Activated T-cell treated with anti-CD3 and anti-CD28 coated beads, Interleukin-2, amount 50 U/mL, for 4 hours (primary cell): ENCODE measurements at regions not wholly inside any gene's neighbourhood (a gene's known extent, or its start where the extent isn't known, plus 50 kb on each side); places are given as distances from the start of the nearest gene placed in this dataset.

ENCODE experiments used
- ATAC-seq, 2 donors: fragments of 200-7000 bp; cut with Tn5 transposase; one replicate each; pipeline ENCODE4 v1.10.0; 2021
- DNase-seq: peaks from one replicate; pipeline ENCODE4 v3.0.0-alpha.2; 2020
- H3K27me3 Mint-ChIP-seq: one replicate; pipeline ENCODE4 v1.8.0; 2021; ENCODE audit warnings: low read depth, mixed read lengths
- H3K36me3 Mint-ChIP-seq: one replicate; pipeline ENCODE4 v1.8.0; 2022; ENCODE audit warnings: mixed read lengths; ENCODE audit not compliant: insufficient read depth
- H3K4me1 Mint-ChIP-seq: one replicate; pipeline ENCODE4 v1.8.0; 2021; ENCODE audit warnings: low read depth, mixed read lengths
- H3K4me3 Mint-ChIP-seq: one replicate; pipeline ENCODE4 v1.8.0; 2021; ENCODE audit warnings: mild to moderate bottlenecking, moderate library complexity, mixed read lengths
- H3K9me3 Mint-ChIP-seq: one replicate; pipeline ENCODE4 v1.8.0; 2021; ENCODE audit warnings: mixed read lengths

GRCh38 chr3:117181222-117181621 lies 471.6 kb downstream of the TUSC7 start:
- ATAC-seq (no peak), DNase-seq (no peak)
- no peaks in the 10 kb centered on the region for H3K27me3 Mint-ChIP-seq
- H3K9me3 Mint-ChIP-seq: peaks cover 8% of the 10 kb centered on the region
- no peak overlapping the region for H3K4me3 Mint-ChIP-seq
- H3K36me3 Mint-ChIP-seq: no peaks in the 10 kb centered on the region
- H3K4me1 Mint-ChIP-seq: no peaks in the 10 kb centered on the region

GRCh38 chr3:117184574-117184973 lies 475.0 kb downstream of the TUSC7 start:
- Mint-ChIP-seq H3K27me3 (no peaks in the 10 kb centered on the region), H3K9me3 (peaks cover 8% of the 10 kb centered on the region), H3K36me3 (no peaks in the 10 kb centered on the region), H3K4me1 (no peaks in the 10 kb centered on the region), H3K4me3 (no peak overlapping the region)
- DNase-seq: no peak
- no peak for ATAC-seq

- H3K9me3 Mint-ChIP-seq: peaks cover 5% of the 10 kb centered on the region
Observed at GRCh38 chr3:117191245-117191644, 481.7 kb downstream of the TUSC7 start.

DNA sequence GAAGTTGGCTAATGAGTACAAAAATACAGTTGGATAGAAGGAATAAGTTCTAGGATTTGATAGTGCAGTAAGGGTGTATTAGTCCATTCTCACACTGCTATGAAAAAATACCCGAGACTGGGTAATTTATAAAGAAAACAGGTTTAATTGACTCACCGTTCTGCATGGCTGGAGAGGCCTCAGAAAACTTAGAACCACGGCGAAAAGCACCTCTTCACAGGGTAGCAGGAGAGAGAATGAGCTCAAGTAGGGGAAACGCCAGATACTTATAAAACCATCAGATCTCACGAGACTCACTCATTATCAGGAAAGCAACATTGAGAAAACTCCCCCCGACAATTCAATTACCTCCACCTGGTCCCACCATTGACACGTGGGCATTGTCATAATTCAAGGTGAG lies 483.3 kb downstream of the TUSC7 start:
- H3K4me3 Mint-ChIP-seq: no peak overlapping the region
- no peak for DNase-seq
- H3K4me1 Mint-ChIP-seq: no peaks in the 10 kb centered on the region
- H3K36me3 Mint-ChIP-seq: no peaks in the 10 kb centered on the region
- ATAC-seq: no peak
- H3K27me3 Mint-ChIP-seq: no peaks in the 10 kb centered on the region
- H3K9me3 Mint-ChIP-seq: peaks cover 5% of the 10 kb centered on the region

More at GRCh38 chr3:117191245-117191644, 481.7 kb downstream of the TUSC7 start:
- DNase-seq (no peak), ATAC-seq (no peak)
- H3K27me3 Mint-ChIP-seq: no peaks in the 10 kb centered on the region
- H3K4me3 Mint-ChIP-seq: no peak overlapping the region
- H3K4me1 Mint-ChIP-seq: no peaks in the 10 kb centered on the region
- H3K36me3 Mint-ChIP-seq: no peaks in the 10 kb centered on the region

GRCh38 chr3:117193390-117193789 lies 483.8 kb downstream of the TUSC7 start:
- Mint-ChIP-seq H3K4me3 (no peak overlapping the region), H3K27me3 (no peaks in the 10 kb centered on the region), H3K9me3 (peaks cover 5% of the 10 kb centered on the region), H3K36me3 (no peaks in the 10 kb centered on the region), H3K4me1 (no peaks in the 10 kb centered on the region)
- no peak for ATAC-seq
- no peak for DNase-seq

- H3K36me3 Mint-ChIP-seq: no peaks in the 10 kb centered on the region
- DNase-seq (no peak), ATAC-seq (no peak)
- H3K4me3 Mint-ChIP-seq: no peak overlapping the region
- no peaks in the 10 kb centered on the region for H3K4me1 Mint-ChIP-seq
- peaks cover 5% of the 10 kb centered on the region for H3K9me3 Mint-ChIP-seq
- H3K27me3 Mint-ChIP-seq: no peaks in the 10 kb centered on the region
Observed at GRCh38 chr3:117195034-117195433, 485.5 kb downstream of the TUSC7 start.

- no peaks in the 10 kb centered on the region for H3K9me3 Mint-ChIP-seq
- H3K27me3 Mint-ChIP-seq: no peaks in the 10 kb centered on the region
- DNase-seq (no peak), ATAC-seq (no peak)
- H3K36me3 Mint-ChIP-seq: no peaks in the 10 kb centered on the region
- no peak overlapping the region for H3K4me3 Mint-ChIP-seq
- no peaks in the 10 kb centered on the region for H3K4me1 Mint-ChIP-seq
Observed at GRCh38 chr3:117200962-117201361, 491.4 kb downstream of the TUSC7 start.

DNA sequence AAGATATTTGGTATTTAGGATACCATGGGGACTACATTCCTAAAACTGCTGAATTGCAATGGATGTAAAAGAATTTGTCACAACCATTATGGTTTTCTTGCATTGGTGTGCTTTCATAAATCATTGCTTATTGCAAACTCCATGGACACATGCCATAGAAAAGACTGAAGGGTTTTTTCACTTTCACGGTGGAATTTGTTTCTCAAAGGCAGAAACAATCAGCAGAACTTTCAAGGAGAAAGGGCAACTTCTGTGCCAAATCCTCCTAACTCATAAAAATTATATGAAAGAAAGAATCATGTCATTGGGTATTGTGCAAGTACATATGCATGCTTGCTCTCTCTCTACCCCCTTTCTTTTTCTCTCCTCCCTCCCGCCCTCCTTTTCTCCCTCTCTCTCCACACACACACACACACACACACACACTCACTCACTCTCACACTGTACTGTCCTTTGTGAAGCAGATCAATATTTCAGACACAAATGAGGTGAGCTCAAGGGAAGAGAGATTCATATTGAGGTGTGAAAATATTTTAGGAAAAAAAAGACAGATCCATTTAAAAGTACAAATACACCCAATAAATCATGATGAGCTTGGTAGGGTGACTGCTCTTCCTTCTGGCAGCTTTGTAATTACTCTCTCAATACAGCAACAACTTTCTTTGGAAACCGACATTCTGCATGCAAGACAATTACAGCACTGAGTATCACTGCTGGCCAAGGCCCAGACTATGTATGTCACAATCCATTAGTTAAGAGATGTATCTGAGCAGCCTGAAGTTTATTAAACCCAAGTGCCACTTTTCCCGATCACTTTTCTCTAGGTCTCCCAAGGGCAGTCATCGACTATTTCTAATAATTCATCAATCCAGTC lies 492.6 kb downstream of the TUSC7 start:
- no peak for ATAC-seq
- no peaks in the 10 kb centered on the region for H3K27me3 Mint-ChIP-seq
- H3K4me1 Mint-ChIP-seq: no peaks in the 10 kb centered on the region
- peaks cover 2% of the 10 kb centered on the region for H3K9me3 Mint-ChIP-seq
- no peak overlapping the region for H3K4me3 Mint-ChIP-seq
- H3K36me3 Mint-ChIP-seq: no peaks in the 10 kb centered on the region
- no peak for DNase-seq

DNA sequence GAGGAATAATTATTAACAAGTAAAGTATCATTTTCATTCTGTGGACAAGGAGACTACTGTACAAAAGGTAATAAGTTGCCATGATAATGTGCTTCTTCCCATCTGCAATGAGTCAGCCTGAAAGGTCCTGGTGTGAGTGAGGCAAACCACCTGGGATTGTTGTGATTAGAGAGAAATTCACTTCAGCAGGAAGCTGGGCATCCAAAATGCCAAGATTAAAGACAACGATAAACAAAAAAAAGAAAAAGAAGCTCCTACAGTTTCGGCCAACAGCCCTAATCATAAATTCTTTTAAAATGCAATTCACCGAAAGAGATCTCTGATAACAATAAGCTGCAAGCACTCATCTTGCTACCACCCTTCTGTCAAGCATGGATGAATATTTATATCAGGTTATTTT lies 507.8 kb downstream of the TUSC7 start:
- DNase-seq: no peak
- no peak overlapping the region for H3K4me3 Mint-ChIP-seq
- H3K27me3 Mint-ChIP-seq: no peaks in the 10 kb centered on the region
- H3K4me1 Mint-ChIP-seq: no peaks in the 10 kb centered on the region
- H3K9me3 Mint-ChIP-seq: peaks cover 6% of the 10 kb centered on the region
- no peak for ATAC-seq
- H3K36me3 Mint-ChIP-seq: no peaks in the 10 kb centered on the region

DNA sequence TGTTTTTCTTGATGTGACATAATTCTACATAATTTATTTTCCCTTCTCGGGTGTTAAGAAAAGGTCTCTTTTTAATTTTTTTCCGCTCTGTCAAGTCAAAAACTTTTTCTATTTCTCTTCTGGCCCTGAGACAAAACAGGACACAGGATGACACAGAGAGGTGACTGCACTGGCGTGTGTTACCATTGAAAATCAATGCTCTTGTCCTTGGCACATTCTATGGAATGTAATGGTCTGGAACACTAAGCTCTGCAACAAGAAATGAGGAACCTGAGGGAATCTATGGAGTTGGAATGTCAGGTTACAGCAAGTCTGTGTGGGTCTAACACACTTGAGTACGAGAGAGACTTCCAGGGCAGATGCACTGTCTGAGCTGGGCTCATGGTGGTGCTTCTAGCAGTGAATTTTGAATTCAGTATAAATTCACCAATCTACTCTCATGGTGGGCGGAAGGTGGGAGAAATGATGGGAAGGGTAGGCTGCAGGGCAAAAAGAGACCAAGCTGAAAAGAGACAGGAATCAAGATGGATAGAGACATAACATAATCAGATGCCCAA lies 508.3 kb downstream of the TUSC7 start:
- no peak for DNase-seq
- Mint-ChIP-seq H3K4me3 (no peak overlapping the region), H3K9me3 (peaks cover 1% of the 10 kb centered on the region), H3K27me3 (no peaks in the 10 kb centered on the region), H3K36me3 (no peaks in the 10 kb centered on the region), H3K4me1 (no peaks in the 10 kb centered on the region)
- ATAC-seq: no peak

GRCh38 chr3:117218641-117219048 lies 509.1 kb downstream of the TUSC7 start:
- H3K36me3 Mint-ChIP-seq: no peaks in the 10 kb centered on the region

DNA sequence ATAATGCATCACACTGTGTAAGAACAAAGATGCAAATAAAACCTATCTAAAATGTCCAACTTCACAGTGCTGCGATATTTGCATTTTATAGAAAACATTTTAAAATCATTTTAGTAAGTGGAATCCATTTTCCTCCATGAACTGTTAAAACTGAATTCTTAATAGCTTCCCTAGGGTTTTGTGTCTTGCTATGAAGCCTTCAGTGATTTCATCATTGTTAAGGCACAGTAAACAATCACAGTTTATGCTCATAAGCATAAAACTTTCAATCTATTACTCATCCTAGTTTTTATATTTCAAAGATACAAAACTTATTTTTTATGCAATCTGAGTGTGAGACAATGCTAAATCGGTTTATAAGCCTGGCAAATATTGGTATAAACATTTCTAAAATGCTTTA lies 509.7 kb downstream of the TUSC7 start:
- Mint-ChIP-seq H3K4me3 (no peak overlapping the region), H3K36me3 (no peaks in the 10 kb centered on the region), H3K9me3 (peaks cover 3% of the 10 kb centered on the region), H3K4me1 (no peaks in the 10 kb centered on the region), H3K27me3 (no peaks in the 10 kb centered on the region)
- no peak for ATAC-seq
- DNase-seq: no peak

More at GRCh38 chr3:117218641-117219048, 509.1 kb downstream of the TUSC7 start:
- ATAC-seq (no peak), DNase-seq (no peak)
- Mint-ChIP-seq H3K9me3 (peaks cover under 1% of the 10 kb centered on the region), H3K27me3 (no peaks in the 10 kb centered on the region), H3K4me3 (no peak overlapping the region), H3K4me1 (no peaks in the 10 kb centered on the region)

DNA sequence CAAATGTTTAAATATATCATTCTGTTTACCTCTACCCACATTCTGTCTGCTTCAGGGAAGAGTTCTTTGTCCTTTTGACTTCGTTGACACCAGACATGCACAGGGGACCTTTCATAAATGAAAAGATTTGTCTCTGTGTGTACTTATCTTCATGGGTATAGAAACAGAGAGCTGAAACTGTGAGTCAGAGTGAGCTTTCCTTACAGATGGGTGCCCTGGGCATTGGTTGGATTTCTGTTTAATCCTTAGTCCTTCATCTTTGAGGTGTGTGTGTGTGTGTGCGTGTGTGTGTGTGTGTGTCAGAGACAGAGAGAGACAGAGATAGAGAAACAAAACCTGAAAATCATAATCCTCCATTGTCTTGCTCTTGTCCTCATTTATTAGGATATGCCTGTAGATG lies 517.4 kb downstream of the TUSC7 start:
- ATAC-seq: no peak
- no peaks in the 10 kb centered on the region for H3K4me1 Mint-ChIP-seq
- H3K9me3 Mint-ChIP-seq: peaks cover 11% of the 10 kb centered on the region
- no peak overlapping the region for H3K4me3 Mint-ChIP-seq
- DNase-seq: no peak
- H3K27me3 Mint-ChIP-seq: no peaks in the 10 kb centered on the region
- H3K36me3 Mint-ChIP-seq: no peaks in the 10 kb centered on the region

GRCh38 chr3:117228466-117228865 lies 518.9 kb downstream of the TUSC7 start:
- no peaks in the 10 kb centered on the region for H3K4me1 Mint-ChIP-seq
- H3K36me3 Mint-ChIP-seq: no peaks in the 10 kb centered on the region
- peaks cover 12% of the 10 kb centered on the region for H3K9me3 Mint-ChIP-seq
- no peaks in the 10 kb centered on the region for H3K27me3 Mint-ChIP-seq
- ATAC-seq (no peak), DNase-seq (no peak)
- no peak overlapping the region for H3K4me3 Mint-ChIP-seq

DNA sequence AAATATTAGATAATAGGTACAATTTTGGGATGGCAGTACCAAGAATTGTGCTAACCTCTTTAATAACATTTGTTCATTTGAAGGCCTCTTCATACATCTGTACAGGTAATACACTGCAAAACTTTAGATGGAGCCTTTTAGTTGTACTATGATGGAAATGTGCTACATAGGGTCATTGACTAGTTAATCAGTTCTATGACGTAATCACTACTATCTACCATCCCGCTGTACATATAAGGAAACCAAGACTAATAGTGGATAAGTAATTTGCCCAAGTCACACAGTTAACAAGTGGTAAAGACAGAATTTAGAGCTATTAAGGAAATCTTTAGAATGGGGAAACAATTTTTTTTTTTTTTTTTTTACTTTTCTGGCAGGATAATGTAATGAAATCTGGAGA lies 521.3 kb downstream of the TUSC7 start:
- Mint-ChIP-seq H3K27me3 (no peaks in the 10 kb centered on the region), H3K36me3 (no peaks in the 10 kb centered on the region), H3K9me3 (peaks cover 9% of the 10 kb centered on the region), H3K4me1 (no peaks in the 10 kb centered on the region), H3K4me3 (no peak overlapping the region)
- DNase-seq: no peak
- ATAC-seq: no peak
